ENCODE measurements at regions not wholly inside any gene's neighbourhood (a gene's known extent, or its start where the extent isn't known, plus 50 kb on each side); places are given as distances from the start of the nearest gene placed in this dataset.

DNA sequence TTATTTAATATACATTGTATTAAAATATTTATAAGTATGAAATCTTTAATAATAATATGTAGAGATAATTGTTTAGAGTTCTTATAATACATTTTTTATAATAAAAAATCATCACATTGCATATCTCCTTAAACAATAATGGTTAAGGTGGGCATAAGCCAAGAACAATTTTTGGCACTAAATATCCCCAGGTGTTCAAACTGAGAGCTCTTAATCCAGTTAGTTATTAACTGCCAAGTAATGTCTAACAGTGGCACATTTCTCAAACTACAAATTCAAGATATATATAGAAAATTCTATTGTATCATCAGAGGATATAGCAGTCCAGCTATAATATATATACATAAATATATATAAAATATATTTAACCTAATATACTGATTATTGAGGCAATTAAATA lies 680.8 kb downstream of the SI start:
- TF ChIP-seq, protein P1, sequence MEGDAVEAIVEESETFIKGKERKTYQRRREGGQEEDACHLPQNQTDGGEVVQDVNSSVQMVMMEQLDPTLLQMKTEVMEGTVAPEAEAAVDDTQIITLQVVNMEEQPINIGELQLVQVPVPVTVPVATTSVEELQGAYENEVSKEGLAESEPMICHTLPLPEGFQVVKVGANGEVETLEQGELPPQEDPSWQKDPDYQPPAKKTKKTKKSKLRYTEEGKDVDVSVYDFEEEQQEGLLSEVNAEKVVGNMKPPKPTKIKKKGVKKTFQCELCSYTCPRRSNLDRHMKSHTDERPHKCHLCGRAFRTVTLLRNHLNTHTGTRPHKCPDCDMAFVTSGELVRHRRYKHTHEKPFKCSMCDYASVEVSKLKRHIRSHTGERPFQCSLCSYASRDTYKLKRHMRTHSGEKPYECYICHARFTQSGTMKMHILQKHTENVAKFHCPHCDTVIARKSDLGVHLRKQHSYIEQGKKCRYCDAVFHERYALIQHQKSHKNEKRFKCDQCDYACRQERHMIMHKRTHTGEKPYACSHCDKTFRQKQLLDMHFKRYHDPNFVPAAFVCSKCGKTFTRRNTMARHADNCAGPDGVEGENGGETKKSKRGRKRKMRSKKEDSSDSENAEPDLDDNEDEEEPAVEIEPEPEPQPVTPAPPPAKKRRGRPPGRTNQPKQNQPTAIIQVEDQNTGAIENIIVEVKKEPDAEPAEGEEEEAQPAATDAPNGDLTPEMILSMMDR (IDR thresholded peaks at IDR 0.05): no peak
- no peak for TF ChIP-seq POLR2A (IDR thresholded peaks at IDR 0.05)

Data from heart left ventricle (tissue), 13 donors.